DOHH2 (cell line): ENCODE measurements at regions not wholly inside any gene's neighbourhood (a gene's known extent, or its start where the extent isn't known, plus 50 kb on each side); places are given as distances from the start of the nearest gene placed in this dataset.

Experiments used
- H3F3A ChIP-seq: fragments of 200-600 bp; sonication (generic), shearing (Covaris generic); 2 replicates; pipeline ENCODE4 v1.6.0; 2016; ENCODE audit warnings: antibody characterized with exemption, mild to moderate bottlenecking; ENCODE audit not compliant: control insufficient read depth, insufficient read depth
- H3K27ac ChIP-seq: fragments of 200-600 bp; sonication (generic); 2 replicates; pipeline ENCODE4 v1.5.1; 2014; ENCODE audit warnings: low read depth, mild to moderate bottlenecking, low read length, moderate library complexity
- H3K27me3 ChIP-seq: fragments of 200-600 bp; sonication (generic); 2 replicates; pipeline ENCODE4 v1.6.1; 2014; ENCODE audit warnings: mild to moderate bottlenecking, low read length, mixed read lengths; ENCODE audit not compliant: control insufficient read depth
- H3K36me3 ChIP-seq: fragments of 200-600 bp; sonication (generic); 2 replicates; pipeline ENCODE4 v1.6.1; 2014; ENCODE audit warnings: mild to moderate bottlenecking, low read length, moderate library complexity, mixed read lengths; ENCODE audit not compliant: control insufficient read depth
- H3K4me1 ChIP-seq: fragments of 200-600 bp; sonication (generic); 2 replicates; pipeline ENCODE4 v1.6.1; 2014; ENCODE audit warnings: mild to moderate bottlenecking, low read length, mixed read lengths; ENCODE audit not compliant: control insufficient read depth
- H3K4me2 ChIP-seq: fragments of 200-600 bp; sonication (generic); 2 replicates; pipeline ENCODE4 v1.6.0; 2014; ENCODE audit warnings: mild to moderate bottlenecking, low read length, moderate library complexity
- H3K4me3 ChIP-seq: fragments of 200-600 bp; sonication (generic); 2 replicates; pipeline ENCODE4 v1.5.1; 2014; ENCODE audit warnings: mild to moderate bottlenecking, low read length, mixed read lengths
- H3K79me2 ChIP-seq: fragments of 200-600 bp; sonication (generic); 2 replicates; pipeline ENCODE4 v1.6.1; 2014; ENCODE audit warnings: mild to moderate bottlenecking, low read length, mixed read lengths; ENCODE audit not compliant: control insufficient read depth
- H3K9me2 ChIP-seq: fragments of 200-600 bp; sonication (generic); replicated peaks from 2 replicates; pipeline ENCODE4 v1.6.1; 2014; ENCODE audit warnings: mild to moderate bottlenecking, low read length, mixed read lengths; ENCODE audit not compliant: control insufficient read depth
- H3K9me3 ChIP-seq: fragments of 200-600 bp; sonication (generic); 2 replicates; pipeline ENCODE4 v1.6.1; 2014; ENCODE audit warnings: antibody characterized with exemption, low read length, mixed read lengths; ENCODE audit not compliant: control insufficient read depth, insufficient read depth
- H4K20me1 ChIP-seq: fragments of 200-600 bp; sonication (generic); 2 replicates; pipeline ENCODE4 v1.6.0; 2014; ENCODE audit warnings: low read depth, mild to moderate bottlenecking, antibody characterized with exemption, low read length, moderate library complexity; ENCODE audit not compliant: control insufficient read depth, insufficient read depth
- CTCF ChIP-seq: fragments of 200-600 bp; sonication (generic); IDR thresholded peaks from one replicate; pipeline ENCODE4 v1.5.1; 2014; ENCODE audit warnings: antibody characterized with exemption, mild to moderate bottlenecking, low read depth, low read length; ENCODE audit not compliant: poor library complexity, severe bottlenecking
- EZH2phosphoT487 ChIP-seq: fragments of 200-600 bp; sonication (generic); IDR thresholded peaks from 2 replicates; pipeline ENCODE4 v1.6.1; 2017; ENCODE audit warnings: borderline replicate concordance, mild to moderate bottlenecking, antibody characterized with exemption, low read length, moderate library complexity, mixed read lengths

DNA sequence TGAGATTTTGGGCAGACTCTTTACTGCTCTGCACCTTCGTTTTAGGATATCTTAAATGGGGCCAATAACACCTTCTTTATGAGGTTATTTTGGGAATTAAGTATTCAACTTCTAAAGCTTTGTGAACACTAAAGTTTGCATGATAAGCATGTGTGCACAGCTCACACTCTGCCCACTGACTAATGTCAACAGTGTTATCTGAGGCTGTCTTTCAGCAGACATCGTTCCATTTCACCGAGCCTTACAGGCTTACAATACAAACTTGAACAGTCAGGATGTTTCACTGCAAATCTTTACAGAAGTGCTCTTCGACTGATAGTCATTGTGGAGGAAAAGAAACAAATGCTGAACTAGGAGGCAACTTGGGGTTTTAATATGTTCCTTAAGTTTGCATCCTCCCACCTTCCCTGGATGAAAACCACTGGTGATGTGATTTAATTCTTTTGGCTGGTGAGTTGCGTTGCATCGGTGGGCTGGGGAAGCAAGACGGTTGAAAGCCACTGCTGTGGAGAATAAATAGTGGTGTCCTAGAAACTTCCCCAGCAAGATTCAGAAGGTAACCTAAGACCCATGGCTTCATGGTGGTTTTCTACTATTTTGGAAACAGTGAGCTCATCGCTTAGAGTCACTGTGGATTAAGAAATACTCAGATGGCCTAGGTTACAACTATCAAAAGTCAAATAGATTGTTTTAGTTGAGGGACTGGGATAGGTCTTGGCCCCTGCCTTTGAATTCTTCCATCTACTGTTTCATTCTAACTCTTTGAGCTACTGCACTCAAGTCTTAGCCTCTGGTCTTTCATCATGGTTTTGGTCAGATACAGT, 167.2 kb upstream of the MAP3K7 start:
- no peak for TF ChIP-seq CTCF
- TF ChIP-seq EZH2phosphoT487: no peak
- Histone ChIP-seq H3K79me2 (no peaks in the 10 kb centered on the region), H3K9me3 (no peaks in the 10 kb centered on the region), H3F3A (no peaks in the 10 kb centered on the region), H3K36me3 (no peaks in the 10 kb centered on the region), H3K4me1 (no peaks in the 10 kb centered on the region), H4K20me1 (no peaks in the 10 kb centered on the region), H3K27ac (no peak overlapping the region), H3K27me3 (peaks cover 4% of the 10 kb centered on the region; the same call in 1 of the 2 replicates), H3K4me2 (no peak overlapping the region), H3K4me3 (no peak overlapping the region), H3K9me2 (no peaks in the 10 kb centered on the region)

DNA sequence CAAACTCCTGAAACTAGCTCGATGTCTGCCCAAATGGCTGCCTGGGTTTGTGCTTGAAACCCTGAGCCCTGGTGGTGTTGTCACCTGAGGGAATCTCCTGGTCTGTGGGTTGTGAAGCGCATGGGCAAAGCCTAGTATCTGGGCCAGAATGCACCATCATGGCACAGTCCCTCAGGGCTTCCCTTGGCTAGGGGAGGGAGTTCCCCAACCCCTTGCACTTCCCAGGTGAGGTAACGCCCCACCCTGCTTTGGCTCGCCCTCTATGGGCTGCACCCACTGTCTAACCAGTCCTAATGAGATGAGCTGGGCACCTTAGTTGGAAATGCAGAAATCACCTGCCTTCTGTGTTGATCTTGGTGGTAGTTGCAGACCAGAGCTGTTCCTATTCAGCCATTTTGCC, 152.9 kb upstream of the MAP3K7 start:
- Histone ChIP-seq H4K20me1 (no peaks in the 10 kb centered on the region), H3F3A (no peaks in the 10 kb centered on the region), H3K27me3 (no peaks in the 10 kb centered on the region), H3K27ac (no peak overlapping the region), H3K4me2 (no peak overlapping the region), H3K79me2 (no peaks in the 10 kb centered on the region), H3K4me3 (no peak overlapping the region), H3K4me1 (no peaks in the 10 kb centered on the region), H3K36me3 (no peaks in the 10 kb centered on the region), H3K9me3 (no peaks in the 10 kb centered on the region), H3K9me2 (no peaks in the 10 kb centered on the region)
- TF ChIP-seq CTCF (no peak), EZH2phosphoT487 (no peak)

GRCh38 chr6:90739339-90739738, 152.5 kb upstream of the MAP3K7 start:
- TF ChIP-seq EZH2phosphoT487 (no peak), CTCF (no peak)
- Histone ChIP-seq H4K20me1 (no peaks in the 10 kb centered on the region), H3K4me1 (no peaks in the 10 kb centered on the region), H3F3A (no peaks in the 10 kb centered on the region), H3K4me3 (no peak overlapping the region), H3K27ac (no peak overlapping the region), H3K4me2 (no peak overlapping the region), H3K9me3 (no peaks in the 10 kb centered on the region), H3K79me2 (no peaks in the 10 kb centered on the region), H3K36me3 (no peaks in the 10 kb centered on the region), H3K27me3 (no peaks in the 10 kb centered on the region), H3K9me2 (no peaks in the 10 kb centered on the region)
